Thymus (tissue), 11 donors: ENCODE measurements at regions not wholly inside any gene's neighbourhood (a gene's known extent, or its start where the extent isn't known, plus 50 kb on each side); places are given as distances from the start of the nearest gene placed in this dataset.
"Not testable (repeated sequence)": the region's sequence is repeated elsewhere in the genome, so short reads cannot be mapped to it uniquely, and the experiment has no call there.

Source experiments
- DNase-seq, 9 donors: peaks; one replicate each; pipeline ENCODE4 v3.0.0-alpha.2; 2013; ENCODE audit warnings: low spot score in 9 of 9, low read depth in 6 of 9, missing footprints in 1 of 9
- H3K27ac ChIP-seq, 2 donors: one replicate each; pipeline ENCODE4 v1.5.1; 2013; ENCODE audit warnings: control low read depth in 1 of 2, low read depth in 1 of 2, low read length in 1 of 2, mild to moderate bottlenecking in 1 of 2, moderate library complexity in 1 of 2
- H3K27me3 ChIP-seq, 2 donors: one replicate each; pipeline ENCODE4 v1.5.1; 2013; ENCODE audit warnings: low read length in 1 of 2; ENCODE audit not compliant: control insufficient read depth in 2 of 2, insufficient read depth in 1 of 2
- H3K36me3 ChIP-seq, 2 donors: one replicate each; pipeline ENCODE4 v1.5.1; 2013; ENCODE audit warnings: low read length in 1 of 2, mild to moderate bottlenecking in 1 of 2, moderate library complexity in 1 of 2; ENCODE audit not compliant: control insufficient read depth in 2 of 2, insufficient read depth in 2 of 2
- H3K4me1 ChIP-seq, 2 donors: one replicate each; pipeline ENCODE4 v1.5.1; 2013; ENCODE audit warnings: low read length in 2 of 2; ENCODE audit not compliant: control insufficient read depth in 2 of 2, insufficient read depth in 2 of 2
- H3K4me3 ChIP-seq, 2 donors: one replicate each; pipeline ENCODE4 v1.5.1; 2013; ENCODE audit warnings: low read length in 2 of 2, control low read depth in 1 of 2, mild to moderate bottlenecking in 1 of 2
- H3K9me3 ChIP-seq, 2 donors: one replicate each; pipeline ENCODE4 v1.5.1; 2013; ENCODE audit warnings: low read length in 1 of 2, mild to moderate bottlenecking in 1 of 2; ENCODE audit not compliant: control insufficient read depth in 2 of 2, insufficient read depth in 1 of 2
- WGBS: extraction: QIAGEN DNeasy Blood & Tissue Kit; methylation state at CpG from one replicate; pipeline ENCODE4 v1.1.7; 2013; 5-methylcytosine and 5-hydroxymethylcytosine counted together
- donor health status: healthy.

DNA sequence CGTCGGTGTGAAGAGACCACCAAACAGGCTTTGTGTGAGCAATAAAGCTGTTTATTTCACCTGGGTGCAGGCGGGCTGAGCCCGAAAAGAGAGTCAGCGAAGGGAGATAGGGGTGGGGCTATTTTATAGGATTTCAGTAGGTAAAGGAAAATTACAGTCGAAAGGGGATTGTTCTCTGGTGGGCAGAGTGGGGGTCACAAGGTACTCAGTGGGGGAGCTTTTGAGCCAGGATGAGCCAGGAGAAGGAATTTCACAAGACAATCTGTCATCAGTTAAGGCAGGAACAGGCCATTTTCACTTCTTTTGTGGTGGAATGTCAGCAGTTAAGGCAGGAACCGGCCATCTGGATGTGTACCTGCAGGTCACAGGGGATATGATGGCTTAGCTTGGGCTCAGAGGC is 98.1 kb downstream of the RTP4 start:
- not testable (repeated sequence) for H3K36me3 ChIP-seq, H3K4me3 ChIP-seq, H3K27me3 ChIP-seq, H3K4me1 ChIP-seq, H3K27ac ChIP-seq, H3K9me3 ChIP-seq, DNase-seq
- WGBS: 94% methylated on average over 7 of the region's 7 CpGs

DNA sequence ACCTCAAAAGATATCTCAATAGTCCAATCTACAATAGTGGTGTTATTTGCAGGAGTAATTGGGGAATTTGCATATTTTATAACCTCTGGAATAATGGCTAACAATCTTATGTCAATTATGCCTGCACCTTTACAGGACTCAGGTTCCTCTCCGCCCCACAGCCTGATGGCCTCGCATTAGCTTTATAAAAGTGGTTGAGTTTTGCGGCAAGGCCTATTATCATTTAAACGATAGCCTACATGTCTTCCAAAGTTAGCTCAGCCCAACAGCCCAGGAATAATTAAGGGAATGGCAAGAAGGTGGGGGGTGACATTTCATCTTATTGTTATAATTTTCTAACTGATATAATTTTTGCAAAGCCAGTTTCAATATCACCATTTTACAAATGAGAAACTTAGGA is 97.3 kb downstream of the RTP4 start:
- H3K27me3 ChIP-seq: no peaks in the 10 kb centered on the region
- H3K9me3 ChIP-seq: no peaks in the 10 kb centered on the region
- DNase-seq: no peak
- no peak overlapping the region for H3K4me3 ChIP-seq
- no peaks in the 10 kb centered on the region for H3K36me3 ChIP-seq
- H3K27ac ChIP-seq: no peak overlapping the region
- WGBS: 95% methylated on average over 4 of the region's 4 CpGs
- H3K4me1 ChIP-seq: no peaks in the 10 kb centered on the region

DNA sequence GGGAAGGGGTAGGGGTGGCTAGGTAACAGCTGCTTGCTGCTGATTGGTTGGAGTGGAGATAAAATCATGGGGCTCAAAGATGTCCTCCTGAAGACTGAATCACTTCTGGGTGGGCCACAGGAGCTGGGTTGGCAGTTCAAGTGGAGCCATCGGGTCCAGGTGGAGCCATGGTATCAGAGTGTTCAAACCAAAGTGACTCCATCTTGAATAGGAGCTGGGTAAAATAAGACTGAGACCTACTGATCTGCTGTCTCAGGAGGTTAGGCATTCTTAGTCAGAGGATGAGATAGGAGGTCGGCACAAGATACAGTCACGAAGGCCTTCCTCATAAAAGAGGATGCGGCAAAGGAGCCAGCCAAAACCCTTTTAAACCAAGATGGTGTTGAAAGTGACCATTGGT is 96.5 kb downstream of the RTP4 start:
- H3K36me3 ChIP-seq: no peaks in the 10 kb centered on the region
- no peak overlapping the region for H3K27ac ChIP-seq
- H3K9me3 ChIP-seq: no peaks in the 10 kb centered on the region
- H3K4me1 ChIP-seq: no peaks in the 10 kb centered on the region
- no peaks in the 10 kb centered on the region for H3K27me3 ChIP-seq
- no peak for DNase-seq
- H3K4me3 ChIP-seq: no peak overlapping the region
- WGBS: 98% methylated on average over 4 of the region's 4 CpGs

DNA sequence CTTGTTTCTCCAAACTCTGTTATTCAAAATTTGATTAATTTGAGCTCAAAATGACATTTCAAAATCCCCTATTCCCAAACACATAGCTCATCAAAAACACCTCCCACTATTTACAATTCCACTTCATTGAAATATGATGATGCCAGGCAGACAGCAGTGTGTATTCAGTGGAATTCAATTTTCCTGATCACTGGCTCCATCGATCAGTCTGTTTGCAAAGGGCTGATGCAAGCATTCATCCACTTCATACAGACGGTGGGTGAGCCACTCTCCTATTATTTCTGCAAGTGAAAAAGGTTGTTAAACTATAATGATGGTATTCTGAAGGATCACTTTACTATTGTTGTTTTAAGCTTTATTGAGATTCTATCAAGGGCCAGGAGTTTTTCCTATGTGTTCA is 90.7 kb downstream of the RTP4 start:
- whole genome bisulfite sequencing: 95% methylated on average over 2 of the region's 2 CpGs
- H3K36me3 ChIP-seq: no peaks in the 10 kb centered on the region
- H3K27me3 ChIP-seq: no peaks in the 10 kb centered on the region
- DNase-seq: no peak
- H3K9me3 ChIP-seq: no peaks in the 10 kb centered on the region
- H3K27ac ChIP-seq: no peak overlapping the region
- no peak overlapping the region for H3K4me3 ChIP-seq
- H3K4me1 ChIP-seq: no peaks in the 10 kb centered on the region

DNA sequence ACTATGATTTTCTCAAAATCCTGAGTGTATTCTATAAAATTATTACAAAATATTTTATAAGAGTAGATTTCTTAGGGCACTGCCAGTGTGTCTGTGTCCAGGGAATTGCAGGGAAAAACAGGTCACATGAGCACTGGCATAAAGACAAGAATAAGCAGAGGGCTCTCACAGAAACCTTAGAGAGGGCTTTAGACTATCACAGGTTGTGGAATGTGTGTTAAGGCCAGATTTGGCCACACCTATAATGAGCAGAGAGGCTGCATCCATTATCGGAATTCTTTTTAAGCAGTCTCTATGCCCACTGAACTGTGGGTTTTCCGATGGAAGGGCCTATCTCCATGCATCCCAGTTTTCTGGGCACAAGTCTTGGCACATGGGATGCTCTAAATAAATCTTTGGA is 90.2 kb downstream of the RTP4 start:
- DNase-seq: no peak
- H3K27me3 ChIP-seq: no peaks in the 10 kb centered on the region
- H3K4me1 ChIP-seq: no peaks in the 10 kb centered on the region
- no peak overlapping the region for H3K27ac ChIP-seq
- WGBS: 90% methylated on average over 2 of the region's 2 CpGs
- no peaks in the 10 kb centered on the region for H3K9me3 ChIP-seq
- H3K4me3 ChIP-seq: no peak overlapping the region
- H3K36me3 ChIP-seq: no peaks in the 10 kb centered on the region

DNA sequence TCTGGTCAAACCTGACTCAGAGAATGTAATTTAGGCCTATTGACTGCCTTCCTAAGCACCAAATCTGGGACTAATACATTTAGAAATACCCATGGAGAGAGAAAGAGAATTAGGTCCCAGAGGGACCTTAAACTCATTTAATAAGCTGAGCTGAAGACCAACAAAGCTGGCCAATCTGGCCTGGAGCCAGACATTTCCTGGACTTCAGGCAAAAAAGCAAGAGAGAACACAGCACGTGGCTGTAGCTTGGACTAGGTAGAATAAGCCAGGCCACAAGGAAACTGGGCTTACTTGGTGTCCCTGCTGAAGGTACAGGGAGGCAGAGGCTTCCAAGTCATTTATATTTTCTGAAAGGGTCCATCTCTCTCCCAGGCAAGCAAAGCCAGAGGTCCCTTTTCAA is 88.1 kb downstream of the RTP4 start:
- no peak for DNase-seq
- Histone ChIP-seq H3K27me3 (no peaks in the 10 kb centered on the region), H3K4me1 (no peaks in the 10 kb centered on the region), H3K4me3 (no peak overlapping the region), H3K9me3 (no peaks in the 10 kb centered on the region), H3K36me3 (no peaks in the 10 kb centered on the region), H3K27ac (no peak overlapping the region)
- 48% methylated on average over 1 of the region's 1 CpG for WGBS

DNA sequence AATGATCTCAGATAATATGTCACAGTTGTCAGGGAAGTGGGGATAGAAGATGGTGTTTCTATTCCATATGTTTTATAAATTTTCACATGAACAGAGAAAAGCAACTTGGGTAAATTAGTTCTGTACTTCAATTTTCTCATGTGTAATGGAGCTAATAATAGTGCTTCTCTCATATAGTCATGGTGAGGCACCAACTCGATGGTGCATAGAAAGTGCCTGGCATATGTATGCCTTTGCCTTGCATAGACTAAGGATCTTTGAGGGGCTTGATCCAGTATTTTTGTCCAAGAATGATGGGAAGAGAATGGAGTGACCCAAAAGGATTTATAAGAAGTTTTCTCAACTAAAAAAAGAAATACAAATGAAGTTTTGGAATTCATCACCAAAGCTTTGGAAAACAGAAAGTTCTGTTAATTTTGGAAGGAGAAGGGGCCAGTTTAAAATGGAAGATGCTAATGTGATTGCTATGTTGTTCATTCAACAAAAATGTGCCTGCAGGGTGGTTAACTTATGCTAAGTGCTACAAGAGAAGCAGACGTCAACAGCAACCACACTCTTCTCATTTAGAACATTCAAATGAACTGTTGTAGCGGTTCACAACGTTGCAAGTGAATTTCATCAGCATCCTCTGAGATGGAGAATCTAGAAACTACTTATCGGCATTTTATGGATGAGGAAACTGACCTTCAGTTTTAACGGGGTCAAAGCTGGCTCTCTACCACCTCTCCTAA is 86.1 kb downstream of the RTP4 start:
- no peak overlapping the region for H3K4me3 ChIP-seq
- WGBS: 79% methylated on average over 6 of the region's 6 CpGs
- H3K27ac ChIP-seq: no peak overlapping the region
- no peaks in the 10 kb centered on the region for H3K27me3 ChIP-seq
- no peaks in the 10 kb centered on the region for H3K4me1 ChIP-seq
- no peaks in the 10 kb centered on the region for H3K36me3 ChIP-seq
- no peak for DNase-seq
- H3K9me3 ChIP-seq: no peaks in the 10 kb centered on the region

DNA sequence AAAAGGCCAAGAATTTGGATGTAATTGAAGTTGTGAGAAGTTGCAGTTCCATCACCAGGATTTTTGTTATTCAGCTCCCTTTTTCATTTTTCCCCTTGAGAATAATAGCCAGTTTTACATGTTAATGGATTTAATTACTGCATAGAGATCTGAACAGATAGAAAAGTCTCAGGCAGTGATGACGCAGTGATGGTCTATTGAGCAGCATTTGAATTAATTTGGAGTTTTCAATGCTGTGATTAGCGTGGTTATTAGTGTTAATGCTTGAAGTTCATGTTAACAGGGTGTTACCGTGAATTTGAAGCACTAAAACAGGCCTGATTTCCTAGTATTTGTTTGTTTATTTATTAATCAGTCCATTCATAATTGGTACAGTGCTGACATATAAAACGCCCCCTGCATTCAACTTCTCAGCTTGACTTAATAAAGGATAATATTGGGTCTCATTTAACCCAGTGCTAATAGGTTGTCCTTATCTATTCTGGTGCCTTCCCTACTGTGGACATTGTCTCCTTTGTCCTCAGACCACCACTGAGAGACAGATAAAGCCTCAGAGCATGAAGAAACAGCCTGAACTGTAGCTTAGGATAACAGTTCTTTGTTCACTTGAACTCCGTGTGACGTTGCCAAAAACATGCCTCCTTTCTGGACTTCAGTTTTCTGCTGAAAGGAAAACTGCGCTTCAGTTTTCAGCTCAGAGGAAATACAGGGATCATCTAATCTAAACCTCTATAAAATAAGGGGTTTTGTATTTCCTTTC is 82.4 kb downstream of the RTP4 start:
- WGBS: 95% methylated on average over 7 of the region's 7 CpGs
- Histone ChIP-seq H3K4me3 (no peak overlapping the region), H3K4me1 (no peaks in the 10 kb centered on the region), H3K27ac (no peak overlapping the region), H3K36me3 (no peaks in the 10 kb centered on the region), H3K27me3 (no peaks in the 10 kb centered on the region), H3K9me3 (no peaks in the 10 kb centered on the region)
- no peak for DNase-seq

DNA sequence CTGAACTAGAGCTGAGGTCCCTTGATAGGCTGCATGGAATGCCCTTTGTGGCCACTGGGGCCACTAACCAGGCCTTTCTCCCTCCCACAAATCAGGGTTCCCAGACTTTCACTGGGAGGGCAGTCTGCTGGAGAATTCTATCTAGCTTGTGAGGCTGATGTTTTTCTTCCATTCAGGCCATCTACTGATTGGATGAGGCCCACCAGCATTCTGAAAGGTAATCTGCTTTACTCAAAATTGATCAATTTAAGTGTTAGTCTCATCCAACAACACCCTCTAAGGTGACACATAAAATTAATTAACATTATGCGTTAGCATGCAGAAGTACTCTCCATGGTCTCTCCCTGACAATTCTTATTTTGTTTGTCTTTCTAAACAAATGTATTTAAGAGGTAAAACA is 80.5 kb downstream of the RTP4 start:
- Histone ChIP-seq H3K36me3 (no peaks in the 10 kb centered on the region), H3K4me3 (no peak overlapping the region), H3K27ac (no peak overlapping the region), H3K9me3 (no peaks in the 10 kb centered on the region), H3K27me3 (no peaks in the 10 kb centered on the region), H3K4me1 (no peaks in the 10 kb centered on the region)
- 96% methylated on average over 1 of the region's 1 CpG for WGBS
- no peak for DNase-seq
